Spleen (tissue), 7 donors: ENCODE measurements at regions not wholly inside any gene's neighbourhood (a gene's known extent, or its start where the extent isn't known, plus 50 kb on each side); places are given as distances from the start of the nearest gene placed in this dataset.

Experiments used
- CTCF ChIP-seq, 11 experiments: fragments of 200-600 bp in 7 of 11; fragments of 450-650 bp in 4 of 11; sonication (generic) in 4 of 11; IDR thresholded peaks in 8 of 11; conservative IDR thresholded peaks in 3 of 11; 1 replicate in 7 of 11; 2 replicates in 4 of 11; pipeline versions ENCODE4 v1.4.0 to v1.8.0; 2016 to 2021; ENCODE audit warnings: antibody characterized with exemption in 11 of 11, inconsistent platforms in 4 of 11, mild to moderate bottlenecking in 1 of 11
- POLR2AphosphoS5 ChIP-seq, 3 donors: sonication (generic); formaldehyde crosslinking; IDR thresholded peaks; one replicate each; pipeline ENCODE4 v1.5.1; 2017; ENCODE audit warnings: antibody characterized with exemption in 3 of 3
- donor health status: DM: no; HTN: no; CAD: no; lungs with moderate emphysema.
- donor health status: DM: no; HTN: no; CAD: no.
- donor health status: DM: no; HTN: no; CAD: no.

GRCh38 chr20:60254901-60255411, 296.7 kb downstream of the CDH26 start:
- TF ChIP-seq CTCF (IDR thresholded peaks at IDR 0.05 in 8 of 11, conservative IDR thresholded peaks at IDR 0.05 in 3 of 11) (no peak), POLR2AphosphoS5 (IDR thresholded peaks at IDR 0.05) (no peak)
